ENCODE measurements at regions not wholly inside any gene's neighbourhood (a gene's known extent, or its start where the extent isn't known, plus 50 kb on each side); places are given as distances from the start of the nearest gene placed in this dataset.

- no peak for DNase-seq
Observed at GRCh38 chr11:91854171-91854570, 370.4 kb upstream of the FAT3 start.

GRCh38 chr11:91851908-91852307, 372.7 kb upstream of the FAT3 start:
- DNase-seq = no peak

- no peak for DNase-seq
Observed at GRCh38 chr11:91850533-91851275, 373.9 kb upstream of the FAT3 start.

- no peak for DNase-seq
Observed at GRCh38 chr11:91850021-91850420, 374.6 kb upstream of the FAT3 start.

- DNase-seq = no peak
Observed at GRCh38 chr11:91846649-91847048, 378.0 kb upstream of the FAT3 start.

GRCh38 chr11:91846002-91846401, 378.6 kb upstream of the FAT3 start:
- DNase-seq = no peak

GRCh38 chr11:91840640-91841240, 383.9 kb upstream of the FAT3 start:
- no peak for DNase-seq

GRCh38 chr11:91837411-91838330, 386.9 kb upstream of the FAT3 start:
- DNase-seq = no peak

GRCh38 chr11:91835051-91835560, 389.5 kb upstream of the FAT3 start:
- no peak for DNase-seq

- DNase-seq = no peak
Observed at GRCh38 chr11:91828901-91829300, 395.7 kb upstream of the FAT3 start.

GRCh38 chr11:91825777-91826176, 398.8 kb upstream of the FAT3 start:
- no peak for DNase-seq

- no peak for DNase-seq
Observed at GRCh38 chr11:91823252-91823830, 401.3 kb upstream of the FAT3 start.

GRCh38 chr11:91822805-91823204, 401.8 kb upstream of the FAT3 start:
- no peak for DNase-seq

- no peak for DNase-seq
Observed at GRCh38 chr11:91820709-91821108, 403.9 kb upstream of the FAT3 start.

- DNase-seq = no peak
Observed at GRCh38 chr11:91819777-91820176, 404.8 kb upstream of the FAT3 start.

- DNase-seq = no peak
Observed at GRCh38 chr11:91819195-91819594, 405.4 kb upstream of the FAT3 start.

GRCh38 chr11:91817996-91818395, 406.6 kb upstream of the FAT3 start:
- DNase-seq = no peak

- no peak for DNase-seq
Observed at GRCh38 chr11:91813263-91813662, 411.4 kb upstream of the FAT3 start.

GRCh38 chr11:91810871-91811270, 413.7 kb upstream of the FAT3 start:
- DNase-seq = no peak

- no peak for DNase-seq
Observed at GRCh38 chr11:91805293-91805692, 419.3 kb upstream of the FAT3 start.

- no peak for DNase-seq
Observed at GRCh38 chr11:91804042-91804441, 420.6 kb upstream of the FAT3 start.

GRCh38 chr11:91802475-91802874, 422.1 kb upstream of the FAT3 start:
- no peak for DNase-seq
